GM12872 (cell line): ENCODE measurements at regions not wholly inside any gene's neighbourhood (a gene's known extent, or its start where the extent isn't known, plus 50 kb on each side); places are given as distances from the start of the nearest gene placed in this dataset.

Experiments
- TF ChIP-seq, protein P1 (sequence below): IDR thresholded peaks from 3 replicates; pipeline ENCODE4 v1.5.1; 2011; ENCODE audit warnings: low read depth, mild to moderate bottlenecking, low read length, moderate library complexity; ENCODE audit not compliant: insufficient read depth

DNA sequence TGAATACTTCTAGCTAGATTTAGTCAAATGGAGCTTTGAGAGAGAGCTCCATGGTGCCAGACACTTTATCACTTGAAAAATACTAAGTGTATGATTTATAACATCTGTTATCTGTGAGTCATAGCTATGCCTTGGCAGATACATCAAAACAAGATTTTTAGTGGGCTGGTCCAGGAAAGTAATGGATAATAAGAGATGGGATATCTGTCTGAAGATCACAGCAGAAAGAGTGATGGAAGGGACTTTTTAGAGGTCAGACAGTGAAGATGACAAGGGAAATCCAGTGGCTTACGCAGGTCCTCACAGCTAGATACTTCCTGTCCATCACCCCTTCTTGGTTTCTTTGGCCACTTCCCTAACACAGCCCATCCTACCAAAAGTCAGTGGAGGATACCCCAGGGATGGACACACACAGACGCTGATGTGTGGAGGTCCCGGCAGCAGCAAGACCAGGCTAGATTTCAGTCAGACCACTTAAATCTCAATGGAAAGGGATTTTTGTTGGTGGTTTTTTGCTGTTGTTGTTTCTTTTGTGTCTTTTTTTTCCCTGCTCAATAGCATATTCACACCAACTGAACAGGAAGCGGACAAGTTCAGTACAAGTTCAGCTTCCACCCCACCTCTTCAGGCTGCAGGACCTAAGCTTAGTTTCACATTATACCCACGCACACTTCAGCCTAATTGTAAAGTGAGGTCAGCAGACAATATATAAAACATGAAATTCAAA is 209.3 kb downstream of the ALDH8A1 start:
- TF ChIP-seq, protein P1, sequence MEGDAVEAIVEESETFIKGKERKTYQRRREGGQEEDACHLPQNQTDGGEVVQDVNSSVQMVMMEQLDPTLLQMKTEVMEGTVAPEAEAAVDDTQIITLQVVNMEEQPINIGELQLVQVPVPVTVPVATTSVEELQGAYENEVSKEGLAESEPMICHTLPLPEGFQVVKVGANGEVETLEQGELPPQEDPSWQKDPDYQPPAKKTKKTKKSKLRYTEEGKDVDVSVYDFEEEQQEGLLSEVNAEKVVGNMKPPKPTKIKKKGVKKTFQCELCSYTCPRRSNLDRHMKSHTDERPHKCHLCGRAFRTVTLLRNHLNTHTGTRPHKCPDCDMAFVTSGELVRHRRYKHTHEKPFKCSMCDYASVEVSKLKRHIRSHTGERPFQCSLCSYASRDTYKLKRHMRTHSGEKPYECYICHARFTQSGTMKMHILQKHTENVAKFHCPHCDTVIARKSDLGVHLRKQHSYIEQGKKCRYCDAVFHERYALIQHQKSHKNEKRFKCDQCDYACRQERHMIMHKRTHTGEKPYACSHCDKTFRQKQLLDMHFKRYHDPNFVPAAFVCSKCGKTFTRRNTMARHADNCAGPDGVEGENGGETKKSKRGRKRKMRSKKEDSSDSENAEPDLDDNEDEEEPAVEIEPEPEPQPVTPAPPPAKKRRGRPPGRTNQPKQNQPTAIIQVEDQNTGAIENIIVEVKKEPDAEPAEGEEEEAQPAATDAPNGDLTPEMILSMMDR: no peak

DNA sequence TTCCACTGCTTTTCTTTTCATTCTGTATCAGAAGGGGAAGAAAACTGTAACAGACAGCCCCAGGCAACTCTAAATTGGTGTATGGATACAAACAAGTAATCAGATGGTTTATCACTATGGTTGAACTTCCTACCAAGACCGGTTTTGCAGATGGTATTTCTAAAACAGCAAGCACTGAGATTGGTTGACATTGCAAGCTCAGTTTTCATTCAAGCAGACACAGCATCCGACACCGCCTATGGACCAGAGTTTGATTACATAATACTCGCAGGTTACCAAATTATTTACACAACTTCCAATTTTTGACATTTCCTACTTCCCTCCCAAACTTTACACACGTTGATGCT is 209.9 kb downstream of the ALDH8A1 start:
- TF ChIP-seq, protein P1: no peak

DNA sequence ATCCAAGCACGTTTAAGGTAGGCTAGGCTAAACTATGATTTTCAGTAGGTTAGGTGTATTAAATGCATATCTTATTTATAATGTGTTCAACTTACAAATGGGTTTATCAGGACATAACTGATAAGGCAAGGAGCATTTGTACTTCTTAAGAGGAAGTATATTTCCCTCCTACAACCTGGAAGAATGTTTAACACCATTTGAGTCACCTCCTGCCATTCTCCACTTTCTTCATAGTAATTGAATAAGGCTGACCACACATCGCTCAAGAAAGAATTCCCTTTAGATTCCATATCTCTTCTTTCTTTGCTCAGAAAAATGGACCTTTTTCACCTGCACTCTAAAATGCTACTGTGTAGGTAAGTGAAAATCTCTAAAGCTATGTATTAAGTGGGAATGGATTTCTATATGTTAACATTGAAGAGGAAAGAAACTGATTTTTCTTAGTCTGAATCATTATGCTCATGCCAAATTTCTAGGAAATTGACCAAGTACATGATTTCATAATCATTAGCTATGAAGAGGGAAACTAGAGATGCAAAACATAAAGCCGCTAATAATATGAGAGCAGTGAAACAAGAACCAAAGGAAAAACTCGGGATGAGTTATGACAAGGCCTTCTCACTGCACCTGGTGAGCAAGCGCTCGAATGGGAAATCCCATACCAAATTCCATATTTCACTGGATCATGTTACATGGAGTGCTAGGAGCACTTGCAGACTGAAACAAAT is 210.4 kb downstream of the ALDH8A1 start:
- TF ChIP-seq, protein P1: no peak

DNA sequence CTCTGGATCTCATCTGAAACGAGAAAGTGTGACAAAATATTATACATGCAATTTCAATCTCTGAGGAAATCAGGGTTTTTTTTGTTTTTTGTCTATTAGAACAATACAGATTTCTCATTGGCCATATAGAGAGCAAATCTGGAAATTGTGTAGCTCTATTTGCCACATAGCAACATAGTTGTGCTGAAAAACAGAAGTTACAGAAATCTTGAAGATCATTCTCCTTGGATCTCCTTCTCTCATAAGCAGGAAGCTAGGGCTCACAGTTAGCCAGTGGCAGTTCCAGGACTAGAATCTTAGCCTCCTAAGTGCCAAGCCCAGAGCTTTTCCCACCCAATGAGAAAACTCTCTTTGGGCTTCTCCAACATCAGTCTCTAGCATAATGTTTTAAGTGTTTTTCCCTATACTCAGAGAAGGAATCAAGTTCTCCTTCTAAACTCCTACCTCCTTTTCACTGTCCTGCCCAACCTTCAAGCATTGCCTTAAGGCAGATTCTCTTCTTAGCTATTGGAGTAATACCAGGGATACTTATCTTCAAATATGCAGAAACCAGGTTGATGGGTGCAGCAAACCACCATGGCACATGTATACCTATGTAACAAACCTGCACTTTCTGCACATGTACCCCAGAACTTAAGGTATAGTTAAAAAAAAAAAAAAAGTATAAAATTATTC is 211.6 kb downstream of the ALDH8A1 start:
- TF ChIP-seq, protein P1: no peak

DNA sequence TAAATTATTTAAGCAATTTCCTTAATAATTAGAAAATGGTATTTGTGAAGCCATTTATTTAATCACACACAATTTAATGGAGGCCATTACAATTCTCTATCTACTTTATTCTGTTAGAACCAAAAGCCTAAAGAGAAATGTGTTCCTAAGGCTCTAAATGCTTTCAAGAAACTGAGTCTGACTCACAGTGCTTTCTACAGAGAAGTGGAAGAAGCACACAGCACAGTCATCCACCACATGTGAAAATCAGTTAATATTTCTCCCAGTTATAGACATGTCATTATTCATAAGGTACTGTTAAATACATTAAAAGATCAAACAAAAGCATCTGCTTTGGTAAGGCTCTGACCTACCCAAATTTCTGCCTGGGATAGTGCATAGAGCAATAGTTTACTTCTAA is 214.4 kb downstream of the ALDH8A1 start:
- TF ChIP-seq, protein P1: no peak

DNA sequence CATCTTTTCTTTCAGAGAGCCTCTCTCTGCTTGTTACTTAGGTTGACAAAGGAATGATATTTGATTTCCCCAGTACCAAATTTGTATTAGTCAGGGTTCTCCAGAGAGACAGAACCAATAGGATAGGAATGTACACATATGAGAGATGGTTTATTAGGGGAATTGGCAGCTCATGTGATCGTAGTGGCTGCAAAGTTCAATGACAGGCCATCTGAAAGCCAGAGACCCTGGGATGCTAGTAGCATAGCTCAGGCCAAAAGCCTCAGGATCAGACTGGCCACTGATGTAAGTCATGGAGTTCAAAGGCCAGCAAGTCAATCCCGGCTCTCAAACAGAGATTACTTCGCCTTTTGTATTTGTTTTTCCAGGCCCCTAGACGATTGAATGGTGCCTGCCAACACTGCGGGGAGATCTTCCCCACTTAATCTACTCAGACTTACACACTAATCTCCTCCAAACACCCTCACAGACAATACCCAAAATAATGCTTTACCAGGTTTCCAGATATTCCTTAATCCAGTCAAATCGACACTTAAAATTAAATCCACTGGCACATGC is 215.5 kb downstream of the ALDH8A1 start:
- TF ChIP-seq, protein P1: no peak

DNA sequence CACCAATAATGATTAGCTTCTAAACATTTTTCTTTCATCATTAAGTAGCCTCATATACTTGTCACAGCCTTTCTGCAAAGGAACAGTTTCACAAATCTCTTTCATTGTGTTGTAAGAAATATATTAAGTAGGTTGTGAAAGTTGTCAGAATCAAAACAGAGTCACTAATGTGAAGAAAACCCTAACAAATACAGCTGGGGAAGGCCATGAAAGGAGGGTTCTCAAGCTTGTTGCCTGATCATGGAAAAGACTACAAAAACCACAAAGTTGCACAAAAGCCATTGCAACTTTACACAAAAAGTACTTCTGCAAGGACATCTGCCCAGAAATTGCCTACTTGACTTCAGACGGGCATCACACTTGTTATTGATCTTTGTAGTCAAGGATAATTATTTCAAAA is 216.1 kb downstream of the ALDH8A1 start:
- TF ChIP-seq, protein P1: no peak
